Activated CD4-positive, alpha-beta memory T cell treated with anti-CD3 and anti-CD28 coated beads, Interleukin-2, amount 10 ng/mL, durations not matched to agents 7 days and 5 days (primary cell): ENCODE measurements at regions not wholly inside any gene's neighbourhood (a gene's known extent, or its start where the extent isn't known, plus 50 kb on each side); places are given as distances from the start of the nearest gene placed in this dataset.
"Not testable (repeated sequence)": the region's sequence is repeated elsewhere in the genome, so short reads cannot be mapped to it uniquely, and the experiment has no call there.

ENCODE experiments used
- CTCF ChIA-PET: fragments of 350-600 bp; sonication (Branson Sonifier 250); formaldehyde crosslinking; loops from one replicate; lab custom pipeline; 2021; ENCODE audit warnings: antibody characterized with exemption, inconsistent platforms; lab: Charles Lee
- POLR2A ChIA-PET: fragments of 350-600 bp; sonication (Branson Sonifier 250); formaldehyde crosslinking; loops from one replicate; lab custom pipeline; 2021; ENCODE audit warnings: antibody characterized with exemption; lab: Charles Lee
- DNase-seq: peaks from one replicate; pipeline ENCODE4 v3.0.0-alpha.2; 2020
- H3K27ac Mint-ChIP-seq: one replicate; pipeline ENCODE4 v1.8.0; 2021; ENCODE audit warnings: mild to moderate bottlenecking, mixed read lengths
- H3K27me3 Mint-ChIP-seq: one replicate; pipeline ENCODE4 v1.8.0; 2021; ENCODE audit warnings: mixed read lengths
- H3K36me3 Mint-ChIP-seq: one replicate; pipeline ENCODE4 v1.8.0; 2021; ENCODE audit warnings: low read depth, mixed read lengths
- H3K4me1 Mint-ChIP-seq: one replicate; pipeline ENCODE4 v1.8.0; 2021; ENCODE audit warnings: mixed read lengths
- H3K4me3 Mint-ChIP-seq: one replicate; pipeline ENCODE4 v1.8.0; 2021; ENCODE audit warnings: mild to moderate bottlenecking, mixed read lengths
- H3K9me3 Mint-ChIP-seq: one replicate; pipeline ENCODE4 v1.8.0; 2021; ENCODE audit warnings: mixed read lengths

DNA sequence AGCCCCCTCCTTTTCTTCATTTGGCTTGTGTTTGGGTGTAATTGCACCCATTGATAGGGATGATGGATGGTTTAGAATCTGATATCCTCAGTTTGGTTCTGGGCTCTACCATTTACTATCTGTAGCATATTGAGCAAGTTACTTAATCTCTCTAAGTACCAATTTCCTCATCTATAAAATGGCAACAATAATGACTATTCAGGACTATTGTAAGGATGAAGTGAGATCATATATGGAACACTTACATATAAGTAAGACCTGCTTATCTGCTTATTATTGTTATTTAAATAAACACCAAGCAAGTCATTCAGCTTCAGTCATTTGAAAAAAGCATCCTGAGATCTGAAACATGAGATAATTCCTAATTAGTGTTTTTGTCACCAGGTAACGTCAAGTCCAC, 127.0 kb downstream of the SEC23IP start:
- no peak for DNase-seq
- Mint-ChIP-seq H3K27ac (no peak overlapping the region), H3K4me3 (no peak overlapping the region), H3K27me3 (peaks cover 18% of the 10 kb centered on the region), H3K4me1 (no peaks in the 10 kb centered on the region), H3K9me3 (no peaks in the 10 kb centered on the region), H3K36me3 (no peaks in the 10 kb centered on the region)
- POLR2A ChIA-PET, result no interaction called here
- CTCF ChIA-PET, result no interaction called here

GRCh38 chr10:120022357-120022756, 129.8 kb downstream of the SEC23IP start:
- Mint-ChIP-seq H3K4me1 (no peaks in the 10 kb centered on the region), H3K27me3 (peaks cover 9% of the 10 kb centered on the region), H3K27ac (no peak overlapping the region), H3K4me3 (no peak overlapping the region), H3K9me3 (no peaks in the 10 kb centered on the region), H3K36me3 (no peaks in the 10 kb centered on the region)
- ChIA-PET POLR2A (no interaction called here), CTCF (no interaction called here)
- DNase-seq, result no peak

GRCh38 chr10:120034236-120034635, 141.7 kb downstream of the SEC23IP start:
- Mint-ChIP-seq H3K27me3 (peaks cover 7% of the 10 kb centered on the region), H3K36me3 (no peaks in the 10 kb centered on the region), H3K4me1 (no peaks in the 10 kb centered on the region), H3K27ac (no peak overlapping the region), H3K9me3 (no peaks in the 10 kb centered on the region), H3K4me3 (no peak overlapping the region)
- ChIA-PET CTCF (no interaction called here), POLR2A (no interaction called here)
- DNase-seq, result no peak

DNA sequence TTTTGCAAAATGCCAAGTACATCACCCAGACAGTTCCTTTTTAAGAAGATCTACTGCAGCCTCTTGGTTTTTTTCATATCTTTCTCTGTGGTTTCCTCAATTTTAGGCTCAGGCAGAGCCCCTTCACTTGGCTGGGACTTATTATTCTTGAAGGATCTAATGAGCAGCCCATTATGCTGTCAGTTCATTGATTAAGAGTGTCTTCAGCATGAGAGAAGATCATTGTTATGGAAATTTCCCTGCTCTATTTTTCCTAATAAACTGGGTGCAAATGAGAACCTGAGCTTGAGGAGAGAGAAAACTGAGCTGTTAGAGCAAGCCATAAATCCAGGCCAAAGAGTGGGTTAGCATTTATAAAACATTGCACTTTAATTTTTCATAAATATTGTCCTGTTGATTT, 146.5 kb downstream of the SEC23IP start:
- Mint-ChIP-seq H3K36me3 (no peaks in the 10 kb centered on the region), H3K27ac (no peak overlapping the region), H3K4me1 (no peaks in the 10 kb centered on the region), H3K27me3 (peaks cover 2% of the 10 kb centered on the region), H3K9me3 (no peaks in the 10 kb centered on the region), H3K4me3 (no peak overlapping the region)
- ChIA-PET CTCF (no interaction called here), POLR2A (no interaction called here)
- no peak for DNase-seq

GRCh38 chr10:120039826-120040225, 147.3 kb downstream of the SEC23IP start:
- Mint-ChIP-seq H3K27ac (no peak overlapping the region), H3K27me3 (no peaks in the 10 kb centered on the region), H3K9me3 (no peaks in the 10 kb centered on the region), H3K36me3 (no peaks in the 10 kb centered on the region), H3K4me1 (no peaks in the 10 kb centered on the region), H3K4me3 (no peak overlapping the region)
- ChIA-PET CTCF (no interaction called here), POLR2A (no interaction called here)
- DNase-seq, result no peak

DNA sequence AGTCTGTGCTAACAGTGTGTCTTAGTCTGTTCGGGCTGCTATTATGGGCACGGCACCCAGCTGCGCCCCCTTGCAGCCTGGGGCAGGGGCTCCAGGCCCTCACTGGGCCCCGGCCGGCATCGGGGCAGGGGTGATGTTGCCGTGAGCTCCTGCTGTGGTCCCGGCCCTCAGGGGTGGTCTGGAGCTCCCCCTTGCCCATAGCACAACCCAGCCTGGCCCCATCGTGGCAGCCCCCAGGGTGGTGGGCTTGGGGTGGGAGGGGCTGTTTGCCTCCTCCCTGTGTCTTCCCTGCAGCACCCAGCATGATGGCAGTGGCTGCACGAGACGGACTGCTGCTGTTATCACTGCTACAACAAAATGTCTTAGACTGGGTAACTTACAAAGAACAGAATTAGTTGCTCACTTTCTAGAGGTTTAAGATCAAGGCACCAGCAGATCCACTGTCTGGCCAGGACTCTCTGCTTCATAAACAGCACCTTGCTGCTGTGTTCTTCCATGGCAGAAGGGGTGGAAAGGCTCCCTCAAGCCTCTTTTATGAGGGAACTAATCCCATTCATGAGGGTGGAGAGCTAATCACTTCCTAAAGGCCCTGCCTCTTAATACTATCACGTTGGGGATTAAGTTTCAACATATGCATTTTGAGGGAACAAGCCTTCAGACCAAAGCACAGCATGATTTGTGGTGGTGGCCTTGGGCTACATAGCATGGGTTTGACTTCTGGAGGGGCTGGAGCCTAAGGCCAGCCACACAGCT, 149.5 kb downstream of the SEC23IP start:
- no peak for DNase-seq
- Mint-ChIP-seq H3K36me3 (no peaks in the 10 kb centered on the region), H3K4me1 (no peaks in the 10 kb centered on the region), H3K27me3 (no peaks in the 10 kb centered on the region), H3K9me3 (no peaks in the 10 kb centered on the region), H3K27ac (no peak overlapping the region), H3K4me3 (no peak overlapping the region)
- POLR2A ChIA-PET, result no interaction called here
- CTCF ChIA-PET, result no interaction called here

- POLR2A ChIA-PET, result no interaction called here
- no peaks in the 10 kb centered on the region for H3K27me3 Mint-ChIP-seq
- no peak overlapping the region for H3K4me3 Mint-ChIP-seq
These were observed 150.2 kb downstream of the SEC23IP start for GRCh38 chr10:120042705-120043104.

GRCh38 chr10:120047373-120047772, 154.8 kb downstream of the SEC23IP start:
- H3K4me3 Mint-ChIP-seq, H3K9me3 Mint-ChIP-seq, DNase-seq, H3K27ac Mint-ChIP-seq, CTCF ChIA-PET, H3K4me1 Mint-ChIP-seq, H3K36me3 Mint-ChIP-seq, H3K27me3 Mint-ChIP-seq, POLR2A ChIA-PET: not testable (repeated sequence)

More at GRCh38 chr10:120042705-120043104, 150.2 kb downstream of the SEC23IP start:
- Mint-ChIP-seq H3K4me1 (no peaks in the 10 kb centered on the region), H3K27ac (no peak overlapping the region), H3K9me3 (no peaks in the 10 kb centered on the region), H3K36me3 (no peaks in the 10 kb centered on the region)
- no peak for DNase-seq
- CTCF ChIA-PET, result no interaction called here

DNA sequence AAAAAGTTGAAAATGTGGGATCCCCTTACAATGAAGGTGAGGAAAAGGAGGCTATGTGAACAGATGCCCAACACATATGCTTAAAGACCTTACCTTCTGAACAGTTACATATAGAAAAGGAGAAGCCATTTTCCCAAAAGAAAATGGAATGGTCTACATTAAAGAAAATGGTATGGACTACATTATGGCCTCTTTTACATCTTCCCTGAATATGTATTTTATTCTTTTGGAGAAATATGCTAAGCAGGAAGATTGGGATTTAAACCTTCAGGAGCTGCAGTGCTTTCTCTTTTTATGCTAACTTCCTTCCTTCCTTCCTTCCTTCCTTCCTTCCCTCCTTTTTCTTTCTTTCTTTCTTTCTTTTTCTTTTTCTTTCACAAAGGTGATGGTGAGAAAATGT, 155.4 kb downstream of the SEC23IP start:
- Mint-ChIP-seq H3K4me3 (no peak overlapping the region), H3K36me3 (no peaks in the 10 kb centered on the region), H3K4me1 (no peaks in the 10 kb centered on the region), H3K27ac (no peak overlapping the region), H3K9me3 (no peaks in the 10 kb centered on the region), H3K27me3 (peaks cover 2% of the 10 kb centered on the region)
- ChIA-PET POLR2A (no interaction called here), CTCF (interaction anchor here (0.7 kb wide), 1 partner anchor 699 kb away, joined by 3 read pairs; no protein-coding TSS in a partner anchor)
- no peak for DNase-seq

DNA sequence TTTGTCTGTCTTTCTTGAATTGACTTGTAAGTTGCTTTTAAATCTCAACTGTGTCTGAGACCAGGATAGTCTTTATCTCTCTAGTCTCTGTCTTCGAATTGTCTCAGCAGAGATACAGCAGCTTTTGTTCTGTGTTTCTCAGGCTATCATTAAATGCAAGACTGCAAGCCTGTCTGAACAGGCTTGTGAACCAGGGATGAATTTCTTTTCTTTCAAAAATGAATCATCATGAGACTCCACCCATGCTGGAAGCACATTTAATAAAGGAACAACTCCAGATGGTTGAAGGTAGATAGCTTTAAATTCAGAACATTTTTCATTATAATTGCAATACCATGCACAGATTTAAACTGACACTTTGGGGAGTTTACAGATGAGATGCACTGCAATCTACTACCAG, 155.9 kb downstream of the SEC23IP start:
- H3K27ac Mint-ChIP-seq, result no peak overlapping the region
- no peaks in the 10 kb centered on the region for H3K4me1 Mint-ChIP-seq
- H3K27me3 Mint-ChIP-seq, result peaks cover 2% of the 10 kb centered on the region
- no peaks in the 10 kb centered on the region for H3K36me3 Mint-ChIP-seq
- H3K4me3 Mint-ChIP-seq, result no peak overlapping the region
- POLR2A ChIA-PET, result no interaction called here
- DNase-seq, result no peak
- H3K9me3 Mint-ChIP-seq, result no peaks in the 10 kb centered on the region
- CTCF ChIA-PET, result interaction anchor here (0.7 kb wide), 1 partner anchor 700 kb away, joined by 3 read pairs; no protein-coding TSS in a partner anchor

GRCh38 chr10:120051671-120052070, 159.1 kb downstream of the SEC23IP start:
- CTCF ChIA-PET, result no interaction called here
- no peaks in the 10 kb centered on the region for H3K4me1 Mint-ChIP-seq
- H3K27me3 Mint-ChIP-seq, result peaks cover 3% of the 10 kb centered on the region

DNA sequence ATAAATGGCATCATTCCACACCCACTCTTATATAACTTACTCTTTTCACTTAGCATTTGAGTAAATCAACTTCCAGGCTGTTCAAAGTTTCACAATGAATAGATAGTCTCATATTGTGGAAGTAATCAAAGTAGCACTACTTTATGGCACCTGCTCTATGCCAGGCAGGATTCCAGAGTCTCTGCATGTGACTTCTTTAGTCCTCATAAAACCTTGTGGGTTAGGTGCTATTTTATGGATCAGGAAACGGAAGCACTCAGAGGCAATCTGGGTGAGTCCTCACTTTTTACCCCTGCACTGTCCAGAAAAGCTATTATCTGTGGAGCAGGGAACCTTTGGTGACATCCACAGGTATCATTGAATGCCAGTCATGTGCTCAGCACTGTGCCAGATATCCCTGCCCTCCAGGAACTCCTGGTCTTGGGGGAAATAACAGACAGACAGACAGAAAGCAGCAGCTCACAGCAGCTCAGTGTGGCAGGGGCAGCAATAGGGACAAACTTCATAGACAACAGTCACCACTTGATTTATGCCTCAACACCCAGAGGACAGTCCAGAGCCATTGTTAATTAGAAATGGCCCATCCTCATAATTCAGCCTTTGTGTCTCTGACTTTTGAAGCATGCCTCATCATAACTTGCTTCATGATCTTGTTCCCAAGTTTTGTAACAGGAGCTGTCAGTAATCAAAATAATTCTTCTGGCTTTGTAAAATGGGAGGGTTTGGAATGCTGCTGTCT, 160.6 kb downstream of the SEC23IP start:
- Mint-ChIP-seq H3K27me3 (peaks cover 13% of the 10 kb centered on the region), H3K36me3 (no peaks in the 10 kb centered on the region), H3K4me3 (no peak overlapping the region), H3K27ac (no peak overlapping the region), H3K9me3 (no peaks in the 10 kb centered on the region), H3K4me1 (no peaks in the 10 kb centered on the region)
- POLR2A ChIA-PET, result no interaction called here
- CTCF ChIA-PET, result no interaction called here
- no peak for DNase-seq

More at GRCh38 chr10:120051671-120052070, 159.1 kb downstream of the SEC23IP start:
- no peak overlapping the region for H3K27ac Mint-ChIP-seq
- H3K4me3 Mint-ChIP-seq, result no peak overlapping the region
- no peak for DNase-seq
- POLR2A ChIA-PET, result no interaction called here
- no peaks in the 10 kb centered on the region for H3K9me3 Mint-ChIP-seq
- no peaks in the 10 kb centered on the region for H3K36me3 Mint-ChIP-seq

DNA sequence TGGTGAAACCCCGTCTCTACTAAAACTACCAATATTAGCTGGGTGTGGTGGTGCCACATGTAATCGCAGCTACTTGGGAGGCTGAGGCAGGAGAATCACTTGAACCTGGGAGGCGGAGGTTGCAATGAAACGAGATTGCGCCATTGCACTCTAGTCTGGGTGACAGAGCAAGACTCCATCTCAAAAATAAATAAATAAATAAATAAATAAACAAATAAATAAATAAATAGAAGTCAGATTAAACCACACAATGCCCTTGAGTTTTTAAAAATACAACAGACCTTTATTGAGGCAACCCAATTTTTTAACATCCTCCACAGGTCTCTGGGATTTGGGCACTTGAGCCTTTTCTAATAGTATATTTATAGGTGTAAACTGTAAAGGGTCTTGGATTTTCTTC, 167.3 kb downstream of the SEC23IP start:
- H3K9me3 Mint-ChIP-seq, CTCF ChIA-PET, H3K4me3 Mint-ChIP-seq, POLR2A ChIA-PET, H3K27ac Mint-ChIP-seq, DNase-seq, H3K36me3 Mint-ChIP-seq, H3K4me1 Mint-ChIP-seq: not testable (repeated sequence)
- peaks cover 14% of the 10 kb centered on the region for H3K27me3 Mint-ChIP-seq
